ENCODE measurements at regions not wholly inside any gene's neighbourhood (a gene's known extent, or its start where the extent isn't known, plus 50 kb on each side); places are given as distances from the start of the nearest gene placed in this dataset.

DNA sequence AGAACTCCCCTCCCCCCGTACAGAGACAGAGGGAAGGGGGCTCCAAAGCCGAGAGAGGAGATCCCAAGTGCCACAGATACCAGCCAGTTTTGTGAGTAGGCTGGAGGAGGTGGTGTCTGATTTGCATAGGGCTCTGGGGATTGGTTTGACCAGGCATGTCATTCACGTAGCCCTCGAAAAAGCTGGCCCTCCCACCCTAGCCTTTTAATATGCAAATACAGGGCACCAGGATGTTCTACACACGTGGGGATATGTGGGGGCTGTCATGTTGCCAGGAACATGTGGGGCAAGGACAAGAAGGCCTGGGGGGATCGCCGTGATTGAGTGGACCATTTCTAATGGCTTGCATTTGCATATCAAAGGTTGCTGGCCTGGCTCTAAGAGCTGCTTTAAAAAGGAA, 272.9 kb downstream of the PPP1R2C start:
- DNase-seq = no peak

DNA sequence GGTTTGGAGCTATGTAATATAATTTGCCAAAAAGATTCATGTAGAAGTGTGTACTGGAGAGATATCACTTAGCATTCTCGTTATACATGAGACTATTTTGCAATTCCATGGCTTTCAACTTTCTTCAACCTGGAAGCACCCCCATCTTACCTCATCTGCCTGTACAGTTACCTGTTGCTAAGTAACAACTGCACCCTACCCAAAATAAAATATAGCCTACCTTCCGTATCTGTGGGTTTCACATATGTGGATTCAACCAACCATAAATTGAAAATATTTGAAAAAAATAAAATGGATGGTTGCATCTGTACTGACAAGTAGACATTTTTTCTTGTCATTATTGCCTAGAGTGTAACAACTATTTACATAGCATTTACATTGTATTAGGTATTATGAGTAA, 278.3 kb downstream of the PPP1R2C start:
- DNase-seq = no peak

DNA sequence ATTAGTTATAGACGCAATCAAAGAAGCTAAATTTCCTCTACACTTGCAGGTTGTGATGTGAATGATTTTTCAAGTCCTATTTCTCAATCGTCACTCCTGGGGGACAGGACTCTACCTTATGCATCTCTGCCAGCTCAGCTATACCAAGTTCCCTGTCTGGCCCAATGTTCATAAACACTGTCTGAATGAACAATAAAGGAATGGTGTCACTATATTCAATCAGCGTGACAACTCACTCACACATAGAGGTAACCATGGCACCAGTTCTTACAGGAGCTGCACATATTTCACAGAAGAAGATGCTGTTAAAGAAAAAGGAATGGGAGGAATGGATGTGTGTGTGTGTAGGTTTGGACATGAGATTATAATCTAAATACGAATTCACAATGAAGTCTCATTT, 280.6 kb downstream of the PPP1R2C start:
- no peak for DNase-seq

DNA sequence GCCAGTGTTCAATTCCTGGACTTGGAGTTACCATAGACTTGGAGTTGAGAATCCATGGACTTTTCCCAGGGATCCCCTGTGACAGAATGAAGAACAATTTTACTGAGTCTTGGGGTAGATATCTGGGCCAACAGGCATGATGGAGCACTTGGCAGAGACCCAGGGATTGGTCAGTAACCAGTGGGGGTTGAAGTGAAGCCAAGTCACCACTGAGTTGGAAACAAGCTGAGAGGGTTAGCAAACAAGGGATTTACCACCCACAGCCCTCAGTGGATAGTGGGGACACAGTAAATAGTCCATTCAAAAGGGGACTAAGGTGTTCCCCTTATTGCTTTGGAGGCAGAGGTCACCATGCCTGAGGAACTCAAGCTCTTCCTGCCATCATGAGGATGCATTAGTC, 281.7 kb downstream of the PPP1R2C start:
- no peak for DNase-seq

DNA sequence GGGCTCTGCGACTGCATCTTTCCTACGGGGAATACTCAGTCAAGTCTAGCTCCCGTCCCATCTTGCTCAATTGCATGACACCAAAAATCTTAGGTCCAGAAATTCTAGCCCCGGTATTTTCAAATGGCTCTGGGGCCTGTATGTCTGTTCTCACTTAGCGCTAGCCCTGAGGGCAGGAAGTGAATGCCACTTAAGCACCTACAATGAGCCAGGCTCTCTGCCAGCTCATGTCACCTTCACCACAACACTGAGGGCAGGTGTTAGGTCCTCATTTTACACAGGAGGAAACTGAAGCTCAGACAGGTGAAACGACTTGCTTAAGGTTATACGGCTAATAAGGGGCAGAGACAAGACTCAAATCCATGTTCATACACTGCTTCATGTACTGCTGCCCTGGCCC, 282.8 kb downstream of the PPP1R2C start:
- DNase-seq = no peak

DNA sequence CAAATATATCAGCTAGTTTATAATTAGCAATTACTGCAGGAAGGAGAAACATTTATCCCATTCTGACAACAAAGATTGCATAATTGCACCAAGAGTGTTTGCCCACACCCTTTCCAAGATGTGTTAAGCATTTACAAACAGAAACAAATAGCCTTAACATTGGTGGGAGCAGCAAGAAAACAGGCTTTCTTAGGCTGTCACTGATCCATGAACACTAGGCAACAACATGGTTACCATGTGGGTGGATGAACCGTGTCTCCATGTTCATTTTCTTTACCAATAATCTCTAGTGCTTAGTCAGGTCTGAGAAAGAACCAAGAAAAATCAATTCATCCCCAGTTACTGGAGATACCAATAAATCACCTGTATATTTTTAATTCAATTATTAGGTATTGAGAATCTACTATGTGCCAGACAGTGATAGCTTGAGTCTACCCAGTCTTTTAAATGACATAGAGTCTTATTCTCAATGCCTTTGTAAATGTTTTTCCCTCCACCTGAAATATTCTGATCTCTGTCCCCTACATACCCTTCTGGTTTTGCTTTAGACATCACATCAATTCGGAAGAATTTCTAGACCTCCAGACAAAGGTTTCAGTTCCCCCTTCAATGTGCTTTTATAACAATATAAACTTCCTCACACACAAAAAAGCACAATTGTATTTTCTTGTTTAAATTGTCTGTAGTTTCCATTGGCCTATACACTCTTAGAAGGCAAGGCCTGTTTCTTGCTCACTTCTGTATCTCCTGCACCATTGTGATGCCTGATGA, 286.6 kb downstream of the PPP1R2C start:
- no peak for DNase-seq

DNA sequence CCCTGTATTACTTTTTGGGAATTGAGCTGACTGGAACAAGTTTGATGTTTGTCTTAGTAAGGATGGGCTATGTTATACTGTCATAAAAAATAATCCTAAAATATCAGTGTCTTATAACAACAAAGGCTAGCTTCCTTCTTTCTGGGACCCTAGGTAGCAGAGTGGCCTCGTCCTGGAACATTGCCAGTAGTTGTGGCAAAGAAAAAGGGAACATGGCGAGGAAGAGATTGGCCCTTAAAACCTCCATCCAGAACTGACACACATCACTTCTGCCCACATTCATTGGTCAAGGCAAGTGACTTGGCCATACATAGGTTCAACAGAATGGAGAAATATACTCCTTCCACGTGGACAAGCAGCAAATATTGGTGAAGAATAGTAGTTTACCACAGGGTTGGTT, 287.9 kb downstream of the PPP1R2C start:
- no peak for DNase-seq

DNA sequence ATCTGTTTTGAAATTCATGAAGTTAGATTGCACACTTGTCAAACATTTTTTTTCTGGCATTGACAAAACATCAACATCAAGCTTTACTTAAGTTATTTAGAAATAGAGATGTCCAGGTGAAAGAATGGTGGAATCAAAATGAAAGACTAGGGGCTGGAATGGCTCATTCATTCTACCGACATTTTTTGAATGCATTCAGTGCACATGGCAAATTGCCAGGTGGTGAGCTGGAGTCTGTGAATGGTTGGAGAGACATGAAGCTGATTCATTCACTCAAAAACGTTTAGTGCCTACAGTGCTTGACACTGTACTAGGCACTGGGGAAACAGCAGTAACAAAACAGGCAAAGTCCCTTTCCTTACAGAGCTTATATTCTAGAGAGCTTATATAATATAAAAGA, 292.4 kb downstream of the PPP1R2C start:
- no peak for DNase-seq

DNA sequence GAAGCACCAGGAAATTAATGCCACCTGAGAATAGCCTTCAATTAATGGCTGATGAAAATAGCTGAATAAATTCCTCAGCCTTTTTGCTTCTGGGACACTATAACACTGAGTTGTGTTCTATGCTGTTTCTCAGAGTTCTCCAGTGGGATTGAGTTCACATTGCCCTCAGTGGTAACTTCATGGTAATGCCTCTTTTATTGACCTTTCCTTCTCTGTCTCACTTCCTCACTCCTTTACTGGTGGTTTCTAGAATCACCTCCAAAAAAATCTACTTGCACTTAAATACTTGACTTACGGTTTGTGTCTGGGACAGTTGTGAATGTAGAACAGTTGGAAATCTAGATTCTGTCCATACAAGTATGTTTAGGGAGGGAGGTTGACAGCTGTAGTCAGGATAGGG, 293.7 kb downstream of the PPP1R2C start:
- DNase-seq = no peak

DNA sequence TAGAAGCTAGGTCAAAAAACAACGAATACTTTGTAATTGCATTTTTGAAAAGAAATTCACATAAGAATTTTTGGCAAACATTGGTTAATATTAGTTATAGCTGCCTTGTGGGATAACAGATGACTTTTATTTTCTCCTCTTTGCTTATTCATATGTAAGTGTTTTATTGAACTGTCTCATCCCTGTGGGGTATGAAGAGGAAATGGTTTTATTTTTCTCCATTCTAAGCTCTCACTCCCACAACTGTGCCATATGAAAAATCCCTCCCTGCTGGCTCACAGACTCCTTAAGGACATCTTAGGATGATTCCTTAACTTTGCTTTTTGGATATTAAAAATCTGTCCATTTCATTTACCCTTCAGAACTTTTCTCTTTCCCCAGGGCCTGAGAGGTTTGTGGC, 300.6 kb downstream of the PPP1R2C start:
- DNase-seq = no peak

DNA sequence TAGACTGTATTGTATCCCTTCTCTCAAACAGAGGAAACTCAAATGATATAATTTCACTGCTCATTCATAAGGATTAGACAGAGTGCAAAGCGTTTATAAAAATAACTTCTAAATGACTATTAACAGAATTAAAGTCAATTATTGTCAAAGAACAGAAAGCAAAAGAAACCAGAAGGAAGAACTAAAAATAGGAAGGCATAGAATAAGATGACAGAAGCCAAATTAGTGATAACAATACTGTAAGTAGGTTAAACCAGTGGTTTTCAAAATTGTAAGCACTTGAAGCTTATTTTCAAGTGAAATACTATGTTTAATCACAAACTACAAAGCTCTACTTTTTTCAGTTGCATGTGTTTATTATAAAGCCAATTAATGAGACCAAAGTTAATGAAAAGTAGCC, 305.2 kb downstream of the PPP1R2C start:
- no peak for DNase-seq

DNA sequence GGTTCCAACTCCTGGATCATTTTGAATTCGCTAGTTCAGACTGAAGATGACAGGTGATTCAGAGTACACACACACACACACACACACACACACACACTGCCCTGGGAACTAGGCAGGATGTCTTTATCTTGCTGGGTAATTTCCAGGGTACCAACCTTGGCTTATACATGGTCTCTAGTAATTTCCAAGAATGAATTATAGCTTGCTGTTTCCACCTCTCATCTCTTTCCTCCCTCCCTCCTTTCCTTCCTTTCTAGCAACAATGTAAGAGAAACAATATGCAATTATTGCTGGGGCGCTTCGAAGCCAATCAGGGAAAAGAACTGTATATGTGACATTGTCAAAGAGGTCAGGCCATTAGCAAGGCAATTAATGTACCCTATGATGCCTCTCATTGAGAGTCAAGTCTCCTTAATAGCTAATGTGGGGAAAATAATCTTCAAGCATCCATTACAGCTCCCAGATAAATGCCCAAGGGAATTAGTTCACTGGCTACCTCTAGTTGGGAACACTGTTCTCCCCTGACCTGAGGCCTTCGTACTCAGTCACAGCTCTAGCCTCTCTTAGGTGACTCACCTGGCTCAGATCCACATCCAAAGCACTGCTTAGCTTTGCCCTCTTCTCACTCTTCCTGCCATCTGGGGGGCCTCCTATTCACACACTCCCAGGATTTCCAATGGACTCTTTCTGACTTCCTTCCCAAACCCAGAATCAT, 311.5 kb downstream of the PPP1R2C start:
- no peak for DNase-seq

DNA sequence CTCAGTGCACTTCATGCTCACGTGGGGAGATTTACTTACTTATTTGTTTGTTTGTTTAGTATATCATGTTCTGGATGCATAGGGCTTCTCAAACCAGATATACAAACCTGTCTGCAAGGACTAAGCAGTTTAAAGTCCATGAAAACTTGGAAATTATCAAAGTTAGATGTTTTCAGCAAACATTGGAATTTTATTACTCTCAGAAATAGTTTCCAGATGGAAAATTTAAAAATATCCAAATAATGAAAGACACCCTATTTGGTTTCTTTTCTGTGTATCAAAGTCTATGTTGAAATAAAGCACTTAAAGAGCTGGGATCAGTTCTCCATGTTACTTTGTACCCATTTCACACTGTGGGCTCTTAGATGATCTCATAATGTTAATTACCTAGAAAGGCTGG, 312.1 kb downstream of the PPP1R2C start:
- DNase-seq = no peak

DNA sequence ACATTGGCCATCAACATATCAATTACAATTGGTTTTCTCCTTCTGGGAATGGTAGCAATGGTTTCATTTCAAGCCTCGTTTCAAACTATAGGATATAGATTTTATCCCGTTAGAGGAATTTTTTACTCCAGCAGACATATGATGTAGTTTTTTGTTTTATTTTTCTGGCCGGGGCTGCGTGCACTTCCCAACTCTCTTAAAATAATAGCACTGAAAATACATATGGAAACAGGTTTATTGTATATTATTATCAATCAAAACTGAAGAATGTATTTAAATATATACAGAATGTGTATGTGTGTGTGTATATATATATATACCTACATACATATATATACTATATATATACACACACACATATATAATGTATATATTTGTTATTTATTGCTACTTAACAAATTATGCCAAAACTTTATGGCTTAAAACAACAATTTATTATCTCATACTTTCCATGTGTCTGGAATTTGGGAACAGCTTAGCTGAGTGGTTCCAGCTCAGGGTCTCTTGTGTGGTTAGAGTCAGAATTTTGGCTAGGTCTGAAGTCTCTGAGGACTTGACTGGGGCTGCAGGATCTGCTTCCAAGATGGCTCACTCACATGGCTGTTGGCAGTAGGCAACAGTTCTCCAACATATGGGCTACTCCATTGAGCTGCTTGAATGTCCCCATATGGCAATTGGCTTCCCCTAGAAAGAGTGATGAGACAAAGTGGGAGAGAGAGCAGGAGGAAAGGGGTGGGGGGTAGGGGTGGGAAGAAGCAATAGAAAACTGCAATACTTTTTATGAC, 314.1 kb downstream of the PPP1R2C start:
- DNase-seq = no peak

DNA sequence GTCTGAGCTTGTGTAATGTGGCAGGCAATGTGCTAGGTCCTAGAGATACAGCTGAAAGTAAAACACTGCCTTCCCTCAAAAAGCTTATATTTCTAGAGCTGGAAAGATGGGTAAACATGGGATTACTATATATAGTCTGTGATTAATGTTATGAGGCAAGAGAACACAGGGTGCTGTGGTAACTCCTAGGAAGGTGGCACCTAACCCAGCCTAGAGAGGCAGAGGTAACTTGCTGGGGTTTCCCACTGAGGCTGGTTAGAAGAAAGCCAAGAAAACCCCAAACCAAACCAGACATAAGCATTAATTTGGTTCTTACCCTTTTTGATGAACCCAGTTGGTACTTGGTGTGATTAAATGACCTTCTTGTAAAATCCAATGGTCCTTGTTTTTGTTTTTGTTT, 315.0 kb downstream of the PPP1R2C start:
- DNase-seq = no peak

DNA sequence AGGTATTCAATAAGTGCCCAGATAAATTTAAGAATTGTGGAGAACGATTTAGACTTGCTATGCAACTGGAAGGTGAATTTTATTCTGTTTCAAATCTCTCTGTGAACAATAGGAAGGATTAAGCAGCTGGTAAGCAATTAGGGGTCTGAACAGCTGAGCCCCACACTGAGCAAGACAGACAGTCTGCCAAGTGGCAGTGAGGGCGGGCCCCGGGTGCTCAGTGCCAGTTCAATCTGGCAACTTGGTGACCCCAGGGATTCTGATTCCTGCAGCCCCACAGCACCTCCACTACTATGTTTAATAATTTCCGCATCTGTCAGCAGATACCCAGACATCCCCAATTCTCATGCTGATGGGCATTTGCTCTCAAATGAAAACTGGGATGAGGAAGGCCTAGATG, 317.3 kb downstream of the PPP1R2C start:
- no peak for DNase-seq

DNA sequence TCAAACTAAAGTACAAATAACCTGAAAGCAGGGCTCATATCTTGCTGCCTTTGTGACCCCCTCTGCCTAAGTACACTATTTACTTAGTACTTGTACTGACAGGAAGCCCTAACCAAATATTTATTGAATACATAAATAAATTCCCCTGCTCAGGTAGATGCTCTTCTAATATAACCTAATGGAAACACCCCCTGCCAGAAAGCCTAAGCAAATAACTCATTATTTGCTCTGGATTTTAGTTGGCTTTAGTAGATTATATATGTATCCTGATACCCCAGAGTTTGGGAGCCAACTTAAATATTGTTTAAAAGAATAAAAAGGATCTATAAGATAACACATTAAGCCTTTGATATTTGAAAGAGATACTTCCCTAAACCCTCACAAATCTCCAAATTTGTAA, 318.2 kb downstream of the PPP1R2C start:
- DNase-seq = no peak

DNA sequence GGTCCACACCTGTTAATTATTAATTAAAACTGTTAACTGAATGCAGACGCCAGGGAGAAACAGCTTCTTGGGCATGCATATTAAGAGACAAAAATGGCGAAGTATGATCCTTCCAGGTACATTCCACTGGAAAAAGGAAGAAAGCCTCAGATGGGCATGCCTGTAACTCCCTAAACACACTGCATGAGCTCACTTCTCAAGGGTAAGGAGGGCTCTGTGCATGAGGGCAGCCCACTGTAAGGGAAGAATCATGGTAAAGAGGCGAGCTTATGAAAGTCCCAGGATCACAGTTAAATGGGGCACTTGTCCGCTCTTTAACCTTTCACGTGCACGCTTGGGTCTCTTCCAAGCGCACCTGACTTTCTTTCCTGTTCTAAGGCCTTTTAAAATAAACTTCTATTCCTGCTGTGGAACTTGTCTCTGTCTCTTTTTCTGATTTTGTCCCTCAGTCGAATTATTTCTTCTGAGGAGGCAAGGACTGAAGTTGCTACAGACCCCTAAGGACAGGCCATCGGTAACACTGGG, 321.7 kb downstream of the PPP1R2C start:
- DNase-seq = no peak

DNA sequence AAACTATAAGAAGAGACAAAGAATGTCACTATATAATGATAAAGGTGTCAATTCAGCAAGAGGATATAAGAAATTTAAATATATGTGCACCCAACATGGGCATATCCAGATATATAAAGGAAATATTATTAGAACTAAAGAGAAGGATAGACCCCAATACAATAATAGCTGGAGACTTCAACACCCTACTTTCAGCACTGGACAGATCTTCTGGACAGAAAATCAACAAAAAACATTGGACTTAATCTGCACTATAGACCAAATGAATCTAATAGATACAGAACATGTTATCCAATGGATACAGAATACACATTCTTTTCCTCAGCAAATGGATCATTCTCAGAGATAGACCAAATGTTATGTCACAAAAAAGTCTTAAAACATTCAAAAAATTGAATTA, 327.7 kb downstream of the PPP1R2C start:
- no peak for DNase-seq

DNA sequence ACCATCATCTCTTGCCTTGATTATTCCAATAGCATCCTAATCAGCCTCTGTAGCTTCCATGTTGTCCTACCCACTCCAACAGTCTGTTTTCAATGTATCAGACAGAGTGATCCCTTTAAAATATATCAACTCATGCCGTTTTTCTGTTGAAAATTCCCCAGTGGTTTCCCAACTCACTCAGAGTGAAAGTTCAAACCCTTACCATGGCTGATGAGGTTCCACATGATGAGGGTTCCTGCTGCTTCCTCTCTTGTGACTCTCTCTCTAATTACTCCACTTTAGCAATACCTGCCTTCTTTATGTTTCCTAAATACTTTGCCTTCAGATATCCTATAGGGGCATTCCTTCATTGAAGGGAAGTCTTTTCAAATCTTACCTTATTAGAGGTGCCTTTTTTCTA, 334.7 kb downstream of the PPP1R2C start:
- DNase-seq = no peak

DNA sequence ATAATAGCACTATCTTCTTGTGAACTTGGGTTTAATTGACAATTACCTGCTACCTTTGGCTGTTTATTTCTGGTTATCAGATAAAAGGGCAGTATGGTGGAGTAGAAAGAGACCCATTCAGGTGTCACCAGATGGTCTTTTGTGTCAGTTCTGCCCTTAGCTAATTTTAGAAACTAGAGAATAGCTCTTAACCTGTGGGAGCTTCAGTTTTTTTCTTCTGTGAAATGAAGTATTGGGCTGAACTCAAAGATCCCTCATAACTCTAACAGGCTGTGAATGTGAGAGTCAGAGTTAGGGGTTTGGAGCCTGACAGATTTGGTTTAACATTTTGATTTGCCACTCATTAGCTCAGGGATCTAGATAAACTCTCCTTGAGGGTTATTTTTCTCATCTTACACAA, 335.2 kb downstream of the PPP1R2C start:
- DNase-seq = no peak

DNA sequence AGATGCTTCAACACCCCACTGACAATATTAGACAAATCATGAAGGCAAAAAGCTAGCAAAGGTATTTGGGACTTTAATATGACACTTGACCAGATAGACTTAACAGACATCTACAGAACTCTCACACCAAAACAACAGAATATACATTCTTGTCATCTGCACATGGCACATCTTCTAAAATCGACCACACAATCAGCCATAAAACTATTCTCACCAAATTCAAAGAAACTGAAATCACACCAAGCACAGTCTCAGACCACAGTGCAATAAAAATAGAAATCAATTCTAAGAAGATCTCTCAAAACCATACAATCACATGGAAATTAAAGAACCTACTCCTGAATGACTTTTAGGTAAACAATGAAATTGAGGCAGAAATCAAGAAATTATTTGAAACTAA, 340.8 kb downstream of the PPP1R2C start:
- no peak for DNase-seq

DNA sequence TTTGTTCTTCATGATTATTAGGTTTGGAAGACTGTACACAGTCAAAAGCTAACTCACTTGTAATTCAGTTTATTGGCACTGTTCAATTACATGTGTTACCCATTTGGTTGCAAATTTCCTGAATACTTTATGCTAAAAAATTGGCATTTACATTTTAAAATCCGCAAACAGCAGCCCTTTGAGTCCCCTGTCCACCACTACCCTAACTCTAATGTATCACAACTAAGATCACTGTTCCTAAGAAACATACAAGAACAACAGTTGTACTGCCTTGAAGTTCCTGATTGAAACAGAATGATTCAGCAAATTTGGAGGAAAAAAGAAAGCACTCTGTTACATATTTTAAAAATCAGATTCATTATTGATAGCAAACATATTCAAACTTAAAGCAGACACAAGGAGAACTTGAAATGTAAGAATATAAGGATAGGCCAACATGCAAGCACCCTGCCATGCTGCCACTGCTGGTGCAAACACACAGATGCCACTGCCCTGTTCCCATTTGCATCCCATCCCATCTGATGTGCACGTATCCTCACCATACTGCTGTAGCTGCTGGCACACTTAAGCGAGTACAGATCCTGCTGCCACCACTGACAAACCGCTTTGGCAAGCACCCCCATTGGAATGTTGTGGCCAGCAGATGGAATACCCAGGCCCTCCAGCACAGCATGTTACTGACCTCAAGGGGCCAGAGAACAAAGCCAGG, 343.4 kb downstream of the PPP1R2C start:
- no peak for DNase-seq
